GM12878 (cell line): ENCODE measurements at regions not wholly inside any gene's neighbourhood (a gene's known extent, or its start where the extent isn't known, plus 50 kb on each side); places are given as distances from the start of the nearest gene placed in this dataset.

Experiments used
- ATAC-seq: fragments of 200-7000 bp; cut with Tn5 transposase; 3 replicates; pipeline ENCODE4 v1.9.1; 2020; ENCODE audit warnings: mild to moderate bottlenecking, moderate library complexity
- BruUV-seq: library from RNA; stranded (reverse); fragments of 400-500 nt; replicated peaks from 2 replicates; lab custom pipeline; 2021; lab: Mats Ljungman, UMichigan
- CTCF ChIA-PET: fragments of 300-600 bp; sonication (Branson Sonifier 250); formaldehyde crosslinking; extraction: SDS; loops from one replicate; lab custom pipeline; 2021; ENCODE audit warnings: inconsistent platforms; lab: Yijun Ruan, JAX
- POLR2A ChIA-PET: fragments of 350-600 bp; formaldehyde crosslinking; extraction: SDS; loops from one replicate; lab custom pipeline; 2021; ENCODE audit warnings: inconsistent platforms; lab: Charles Lee
- RAD21 ChIA-PET: fragments of 300-600 bp; sonication (Branson Sonifier 250); formaldehyde crosslinking; loops from one replicate; lab custom pipeline; 2023; ENCODE audit warnings: antibody characterized with exemption; ENCODE audit not compliant: unreplicated experiment; lab: Charles Lee
- SMC1A ChIA-PET: fragments of 300-600 bp; sonication (Branson Sonifier 250); formaldehyde crosslinking; loops from one replicate; lab custom pipeline; 2023; ENCODE audit not compliant: unreplicated experiment, uncharacterized antibody; lab: Charles Lee
- DNase-seq: peaks from one replicate; pipeline ENCODE4 v3.0.0-alpha.2; 2011; ENCODE audit warnings: low read depth, low spot score
- FAIRE-seq: peaks from 3 replicates; lab custom pipeline; 2011; peaks lifted over from hg19 to GRCh38; lab: Jason Lieb, UNC
- H2AFZ ChIP-seq: 2 replicates; pipeline ENCODE4 v1.6.0; 2011; ENCODE audit warnings: low read depth, low read length, control low read depth; ENCODE audit not compliant: control insufficient read depth
- H3K27ac ChIP-seq: 2 replicates; pipeline ENCODE4 v1.5.1; 2011; ENCODE audit warnings: control low read depth; ENCODE audit not compliant: control insufficient read depth, insufficient read depth
- H3K27me3 ChIP-seq, 2 experiments: replicated peaks in 1 of 2; 2 replicates each; pipeline versions ENCODE4 v1.6.0 to v1.6.1; 2011; ENCODE audit warnings: low read length in 1 of 2; ENCODE audit not compliant: control insufficient read depth in 2 of 2, insufficient read depth in 2 of 2
- H3K36me3 ChIP-seq, 2 experiments: 2 replicates each; pipeline ENCODE4 v1.5.1; 2011; ENCODE audit warnings: low read length in 1 of 2; ENCODE audit not compliant: control insufficient read depth in 2 of 2, insufficient read depth in 2 of 2
- H3K4me1 ChIP-seq: 2 replicates; pipeline ENCODE4 v1.6.1; 2011; ENCODE audit warnings: mild to moderate bottlenecking, low read length, moderate library complexity, mixed read lengths; ENCODE audit not compliant: control insufficient read depth, insufficient read depth
- H3K4me2 ChIP-seq: 2 replicates; pipeline ENCODE4 v1.6.0; 2011; ENCODE audit warnings: control low read depth; ENCODE audit not compliant: control insufficient read depth, insufficient read depth
- H3K4me3 ChIP-seq: fragments of 200-600 bp; sonication (generic); 2 replicates; pipeline ENCODE4 v1.5.1; 2016
- H3K79me2 ChIP-seq: 2 replicates; pipeline ENCODE4 v1.6.0; 2011; ENCODE audit warnings: low read length; ENCODE audit not compliant: control insufficient read depth, insufficient read depth
- H3K9ac ChIP-seq: 2 replicates; pipeline ENCODE4 v1.8.0; 2011; ENCODE audit warnings: low read length, control low read depth, mixed read lengths; ENCODE audit not compliant: control insufficient read depth, insufficient read depth
- H3K9me3 ChIP-seq: replicated peaks from 3 replicates; pipeline ENCODE4 v1.5.1; 2011; ENCODE audit warnings: mild to moderate bottlenecking, low read length; ENCODE audit not compliant: control insufficient read depth, insufficient read depth
- H4K20me1 ChIP-seq: 2 replicates; pipeline ENCODE4 v1.6.0; 2011; ENCODE audit not compliant: control insufficient read depth, insufficient read depth
- ASH2L ChIP-seq: fragments of 300-600, 200-600 bp; sonication (generic); IDR thresholded peaks from 2 replicates; pipeline ENCODE4 v1.6.1; 2017; ENCODE audit warnings: low read depth, mild to moderate bottlenecking, borderline replicate concordance
- BCL11A ChIP-seq: IDR thresholded peaks from 2 replicates; pipeline ENCODE4 v1.6.1; 2011; ENCODE audit warnings: low read depth, low read length
- CHD1 ChIP-seq: IDR thresholded peaks from 2 replicates; pipeline ENCODE4 v1.6.1; 2012; ENCODE audit warnings: low read depth, low read length, improper control_type of control experiment
- GATAD2B ChIP-seq: fragments of 450-650 bp; conservative IDR thresholded peaks from 2 replicates; pipeline ENCODE4 v1.6.1; 2017; ENCODE audit warnings: low read depth, mild to moderate bottlenecking, moderate library complexity
- JUNB ChIP-seq: IDR thresholded peaks from 2 replicates; pipeline ENCODE4 v1.6.1; 2016; ENCODE audit warnings: antibody characterized with exemption, mild to moderate bottlenecking
- KLF5 ChIP-seq: fragments of 450-650 bp; IDR thresholded peaks from 2 replicates; pipeline ENCODE4 v1.6.1; 2014; ENCODE audit warnings: mild to moderate bottlenecking; ENCODE audit not compliant: partially characterized antibody
- MXI1 ChIP-seq: fragments of 150-350 bp; IDR thresholded peaks from 2 replicates; pipeline ENCODE4 v1.6.1; 2011; ENCODE audit warnings: low read depth, mild to moderate bottlenecking, inconsistent platforms, low read length, improper control_type of control experiment
- NR2F1 ChIP-seq: fragments of 450-650 bp; conservative IDR thresholded peaks from 2 replicates; pipeline ENCODE4 v1.6.1; 2017; ENCODE audit warnings: mild to moderate bottlenecking
- SIX5 ChIP-seq: IDR thresholded peaks from 2 replicates; pipeline ENCODE4 v1.6.1; 2011; ENCODE audit warnings: mild to moderate bottlenecking, low read depth, low read length, moderate library complexity; ENCODE audit not compliant: severe bottlenecking
- SREBF2 ChIP-seq: IDR thresholded peaks from 2 replicates; pipeline ENCODE4 v1.6.1; 2012; ENCODE audit warnings: mild to moderate bottlenecking, low read length
- TCF3 ChIP-seq: IDR thresholded peaks from 2 replicates; pipeline ENCODE4 v1.6.1; 2012; ENCODE audit warnings: low read depth, mild to moderate bottlenecking, low read length, borderline replicate concordance; ENCODE audit not compliant: insufficient read depth
- WGBS: methylation state at CpG from one replicate; pipeline ENCODE4 v1.1.6; 2016; ENCODE audit warnings: low lambda C conversion rate; ENCODE audit not compliant: insufficient replicate concordance, insufficient coverage; ENCODE audit errors: missing lambda C conversion rate; 5-methylcytosine and 5-hydroxymethylcytosine counted together
- in situ Hi-C: fragments of 300-500 bp; cut with MboI; formaldehyde crosslinking; loops from 9 replicates; pipeline ENCODE4 v1.14.3; 2018; ENCODE audit warnings: mixed read lengths
- intact Hi-C: fragments of 100-400 bp; cut with micrococcal nuclease; formaldehyde crosslinking; loops from one replicate; pipeline ENCODE4 v1.14.2; 2022; ENCODE audit not compliant: unreplicated experiment
- TF ChIP-seq, protein P1 (sequence below): fragments of 450-650 bp; IDR thresholded peaks from 2 replicates; pipeline ENCODE4 v1.6.1; 2016; ENCODE audit warnings: mild to moderate bottlenecking

DNA sequence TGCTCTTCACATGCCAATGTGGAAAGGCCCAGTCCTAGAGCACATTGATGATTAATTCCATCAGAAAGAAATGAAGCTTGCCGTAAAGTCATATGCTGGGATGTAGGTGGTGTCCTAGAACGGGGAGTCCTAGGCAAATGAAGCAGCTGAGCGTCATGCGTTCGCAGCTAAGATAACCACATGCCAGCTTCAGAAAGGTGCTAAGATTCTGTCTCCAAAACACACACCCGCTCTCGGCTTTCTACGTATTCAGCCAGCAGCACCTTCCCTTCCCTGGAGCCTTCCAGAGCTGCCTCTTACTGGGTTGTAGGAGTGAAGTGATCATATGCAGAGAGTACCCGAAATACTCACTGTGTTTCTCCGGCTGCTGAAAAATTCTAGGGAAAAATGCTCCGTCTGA lies 421.6 kb upstream of the ID2 start (continued):
- TF ChIP-seq, protein P1, sequence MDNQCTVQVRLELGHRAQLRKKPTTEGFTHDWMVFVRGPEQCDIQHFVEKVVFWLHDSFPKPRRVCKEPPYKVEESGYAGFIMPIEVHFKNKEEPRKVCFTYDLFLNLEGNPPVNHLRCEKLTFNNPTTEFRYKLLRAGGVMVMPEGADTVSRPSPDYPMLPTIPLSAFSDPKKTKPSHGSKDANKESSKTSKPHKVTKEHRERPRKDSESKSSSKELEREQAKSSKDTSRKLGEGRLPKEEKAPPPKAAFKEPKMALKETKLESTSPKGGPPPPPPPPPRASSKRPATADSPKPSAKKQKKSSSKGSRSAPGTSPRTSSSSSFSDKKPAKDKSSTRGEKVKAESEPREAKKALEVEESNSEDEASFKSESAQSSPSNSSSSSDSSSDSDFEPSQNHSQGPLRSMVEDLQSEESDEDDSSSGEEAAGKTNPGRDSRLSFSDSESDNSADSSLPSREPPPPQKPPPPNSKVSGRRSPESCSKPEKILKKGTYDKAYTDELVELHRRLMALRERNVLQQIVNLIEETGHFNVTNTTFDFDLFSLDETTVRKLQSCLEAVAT: no peak
- no peak for TF ChIP-seq SIX5
- TF ChIP-seq, all 136 proteins: peak for 0

DNA sequence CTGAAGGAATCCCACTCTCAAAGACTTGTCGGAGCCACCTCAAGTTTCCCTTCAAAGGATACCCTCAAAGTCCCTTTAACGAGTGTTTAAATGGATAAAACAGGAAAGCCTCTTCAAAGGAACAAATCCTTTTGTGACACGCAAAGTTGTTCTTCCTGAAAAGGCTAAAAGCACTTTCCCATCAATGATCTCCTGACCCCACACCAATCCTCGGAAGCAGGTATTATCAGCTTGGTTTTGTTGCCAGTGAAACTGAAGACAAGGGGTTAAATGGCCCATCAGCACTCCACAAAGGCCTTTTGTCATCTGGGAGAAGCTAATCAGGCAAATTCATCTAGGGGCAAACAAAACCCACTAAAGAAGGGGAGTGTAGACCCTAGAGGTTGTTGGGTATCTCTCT lies 418.0 kb upstream of the ID2 start:
- POLR2A ChIA-PET: interaction anchor here (0.6 to 1.9 kb wide), 2 partner anchors 11 to 323 kb away, joined by 3 to 6 read pairs; no protein-coding TSS in a partner anchor
- no peak overlapping the region for H3K4me2 ChIP-seq
- TF ChIP-seq CHD1 (no peak), ASH2L (no peak), MXI1 (no peak), GATAD2B (no peak), SREBF2 (no peak), JUNB (no peak), BCL11A (no peak), NR2F1 (no peak), KLF5 (no peak), TCF3 (no peak)
- intact Hi-C loops (no loop called here), in situ Hi-C loops (no loop called here)
- H4K20me1 ChIP-seq: no peaks in the 10 kb centered on the region
- H3K4me1 ChIP-seq: no peaks in the 10 kb centered on the region
- FAIRE-seq (no peak), DNase-seq (no peak), ATAC-seq (no peak)
- no peaks in the 10 kb centered on the region for H3K79me2 ChIP-seq
- no peaks in the 10 kb centered on the region for H3K27me3 ChIP-seq
- no TSS peak for BruUV-seq
- no peak overlapping the region for H3K9ac ChIP-seq
- RAD21 ChIA-PET: interaction anchor here (1.2 kb wide), 1 partner anchor 10 kb away, joined by 3 read pairs; no protein-coding TSS in a partner anchor
- no peaks in the 10 kb centered on the region for H3K36me3 ChIP-seq
- 50% methylated on average over 4 of the region's 4 CpGs for WGBS
- H3K9me3 ChIP-seq: no peaks in the 10 kb centered on the region; the same call in 2 of the 3 replicates
- SMC1A ChIA-PET: interaction anchor here (0.7 to 2.8 kb wide), 6 partner anchors 9 to 374 kb away, joined by 3 to 6 read pairs (median 4); no protein-coding TSS in a partner anchor
- CTCF ChIA-PET: interaction anchor here (1.0 kb wide), 1 partner anchor 15 kb away, joined by 3 read pairs; no protein-coding TSS in a partner anchor
- no peak overlapping the region for H3K4me3 ChIP-seq
- H3K27ac ChIP-seq: no peak overlapping the region
- H2AFZ ChIP-seq: no peak overlapping the region
